WTC11 (cell line): ENCODE measurements at regions not wholly inside any gene's neighbourhood (a gene's known extent, or its start where the extent isn't known, plus 50 kb on each side); places are given as distances from the start of the nearest gene placed in this dataset.

Source experiments
- ATAC-seq: fragments of 200-7000 bp; cut with Tn5 transposase; 2 replicates; pipeline ENCODE4 v1.10.0; 2021; ENCODE audit warnings: mild to moderate bottlenecking, moderate library complexity
- CTCF ChIA-PET: fragments of 300-600 bp; sonication (Branson Sonifier 250); formaldehyde crosslinking; loops from one replicate; lab custom pipeline; 2021; ENCODE audit warnings: antibody characterized with exemption; lab: Charles Lee
- POLR2A ChIA-PET: fragments of 350-600 bp; sonication (Branson Sonifier 250); formaldehyde crosslinking; loops from one replicate; lab custom pipeline; 2021; ENCODE audit warnings: antibody characterized with exemption; lab: Charles Lee
- DNase-seq: peaks from one replicate; pipeline ENCODE4 v3.0.0; 2021; ENCODE audit warnings: low spot score
- H3K27ac Mint-ChIP-seq: 2 replicates; pipeline ENCODE4 v1.8.0; 2021; ENCODE audit warnings: mixed read lengths
- H3K27me3 Mint-ChIP-seq: 2 replicates; pipeline ENCODE4 v1.8.0; 2021; ENCODE audit warnings: low read depth, mild to moderate bottlenecking, moderate library complexity, mixed read lengths
- H3K36me3 Mint-ChIP-seq: 2 replicates; pipeline ENCODE4 v1.8.0; 2021; ENCODE audit warnings: mixed read lengths
- H3K4me1 Mint-ChIP-seq: 2 replicates; pipeline ENCODE4 v1.8.0; 2022; ENCODE audit warnings: mixed read lengths
- H3K4me3 Mint-ChIP-seq: 2 replicates; pipeline ENCODE4 v1.8.0; 2021; ENCODE audit warnings: mild to moderate bottlenecking, moderate library complexity, mixed read lengths
- H3K9me3 Mint-ChIP-seq: 2 replicates; pipeline ENCODE4 v1.8.0; 2021; ENCODE audit warnings: mixed read lengths
- IRF2 ChIP-seq: sonication (generic); formaldehyde crosslinking; IDR thresholded peaks from 2 replicates; pipeline ENCODE4 v1.8.0; 2022; ENCODE audit warnings: low read depth, missing genetic modification reagents, borderline replicate concordance
- MXD4 ChIP-seq: fragments of 250-450 bp; sonication (Bioruptor Pico); IDR thresholded peaks from 2 replicates; pipeline ENCODE4 v1.8.0; 2021; ENCODE audit warnings: mild to moderate bottlenecking, moderate library complexity, borderline replicate concordance
- MYBL2 ChIP-seq: sonication (generic); formaldehyde crosslinking; IDR thresholded peaks from 2 replicates; pipeline ENCODE4 v1.8.1; 2023; ENCODE audit warnings: mild to moderate bottlenecking, moderate library complexity, missing genetic modification reagents
- RORB ChIP-seq: fragments of 250-450 bp; sonication (Bioruptor Pico); IDR thresholded peaks from 2 replicates; pipeline ENCODE4 v1.9.0; 2021; ENCODE audit warnings: mild to moderate bottlenecking
- SP1 ChIP-seq: sonication (generic); formaldehyde crosslinking; conservative IDR thresholded peaks from 2 replicates; pipeline ENCODE4 v1.8.1; 2022; ENCODE audit warnings: missing genetic modification reagents
- TCF7 ChIP-seq: sonication (generic); formaldehyde crosslinking; IDR thresholded peaks from 2 replicates; pipeline ENCODE4 v1.8.0; 2022; ENCODE audit warnings: mild to moderate bottlenecking, low read depth, missing genetic modification reagents, moderate library complexity
- TEAD1 ChIP-seq: sonication (generic); formaldehyde crosslinking; IDR thresholded peaks from 2 replicates; pipeline ENCODE4 v1.8.0; 2022; ENCODE audit warnings: mild to moderate bottlenecking, missing genetic modification reagents
- ZNF396 ChIP-seq: fragments of 250-450 bp; sonication (Bioruptor Pico); IDR thresholded peaks from 2 replicates; pipeline ENCODE4 v1.8.0; 2021; ENCODE audit warnings: mild to moderate bottlenecking, moderate library complexity, borderline replicate concordance
- ZNF671 ChIP-seq: fragments of 250-450 bp; sonication (Bioruptor Pico); IDR thresholded peaks from 2 replicates; pipeline ENCODE4 v1.8.0; 2021; ENCODE audit warnings: mild to moderate bottlenecking
- TF ChIP-seq, protein P1 (sequence below): fragments of 250-450 bp; sonication (Bioruptor Pico); IDR thresholded peaks from 2 replicates; pipeline ENCODE4 v1.9.0; 2021; ENCODE audit warnings: mild to moderate bottlenecking, borderline replicate concordance
- TF ChIP-seq, protein P2 (sequence below): sonication (generic); formaldehyde crosslinking; conservative IDR thresholded peaks from 2 replicates; pipeline ENCODE4 v1.8.1; 2023; ENCODE audit warnings: mild to moderate bottlenecking, low read depth, missing genetic modification reagents, moderate library complexity
- TF ChIP-seq, protein P3 (sequence below): fragments of 250-450 bp; sonication (Bioruptor Pico); conservative IDR thresholded peaks from 2 replicates; pipeline ENCODE4 v1.9.0; 2021; ENCODE audit warnings: mild to moderate bottlenecking
- TF ChIP-seq, protein P4 (sequence below): sonication (generic); formaldehyde crosslinking; IDR thresholded peaks from 2 replicates; pipeline ENCODE4 v1.8.1; 2023; ENCODE audit warnings: mild to moderate bottlenecking, missing genetic modification reagents, moderate library complexity
- TF ChIP-seq, protein P5 (sequence below): sonication (generic); formaldehyde crosslinking; IDR thresholded peaks from 2 replicates; pipeline ENCODE4 v1.8.1; 2023; ENCODE audit warnings: mild to moderate bottlenecking, missing genetic modification reagents, moderate library complexity

DNA sequence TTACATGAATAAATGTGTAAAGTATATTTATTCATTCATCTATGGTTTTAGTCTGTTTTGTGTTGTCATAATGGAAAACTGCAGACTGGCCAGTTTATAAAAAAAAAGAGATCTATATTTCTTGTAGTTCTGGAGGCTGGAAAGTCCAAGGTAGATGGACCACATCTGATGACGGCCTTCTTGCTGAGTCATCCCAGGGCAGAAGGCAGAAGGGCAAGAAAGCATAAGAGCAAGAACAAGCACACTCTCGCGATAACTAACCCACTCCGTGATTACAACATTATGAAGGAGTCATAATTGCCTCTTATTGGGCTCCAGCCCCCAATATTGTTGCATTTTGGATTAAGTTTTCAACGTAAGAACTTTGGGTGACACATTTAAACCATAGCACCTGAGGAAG lies 180.4 kb upstream of the DAB2 start:
- no peaks in the 10 kb centered on the region for H3K27me3 Mint-ChIP-seq
- H3K27ac Mint-ChIP-seq: no peak overlapping the region
- no peak overlapping the region for H3K4me3 Mint-ChIP-seq
- DNase-seq (no peak), ATAC-seq (no peak)
- no peaks in the 10 kb centered on the region for H3K36me3 Mint-ChIP-seq
- no peaks in the 10 kb centered on the region for H3K4me1 Mint-ChIP-seq
- H3K9me3 Mint-ChIP-seq: peaks cover 4% of the 10 kb centered on the region
- CTCF ChIA-PET: no interaction called here
- POLR2A ChIA-PET: no interaction called here
- TF ChIP-seq SP1 (CRISPR knock-in tag) (no peak), MYBL2 (CRISPR knock-in tag) (no peak), TEAD1 (CRISPR knock-in tag) (no peak), ZNF671 (CRISPR knock-in tag) (no peak), ZNF396 (no peak), TCF7 (CRISPR knock-in tag) (no peak), MXD4 (CRISPR knock-in tag) (no peak), RORB (no peak)
- TF ChIP-seq, protein P1, sequence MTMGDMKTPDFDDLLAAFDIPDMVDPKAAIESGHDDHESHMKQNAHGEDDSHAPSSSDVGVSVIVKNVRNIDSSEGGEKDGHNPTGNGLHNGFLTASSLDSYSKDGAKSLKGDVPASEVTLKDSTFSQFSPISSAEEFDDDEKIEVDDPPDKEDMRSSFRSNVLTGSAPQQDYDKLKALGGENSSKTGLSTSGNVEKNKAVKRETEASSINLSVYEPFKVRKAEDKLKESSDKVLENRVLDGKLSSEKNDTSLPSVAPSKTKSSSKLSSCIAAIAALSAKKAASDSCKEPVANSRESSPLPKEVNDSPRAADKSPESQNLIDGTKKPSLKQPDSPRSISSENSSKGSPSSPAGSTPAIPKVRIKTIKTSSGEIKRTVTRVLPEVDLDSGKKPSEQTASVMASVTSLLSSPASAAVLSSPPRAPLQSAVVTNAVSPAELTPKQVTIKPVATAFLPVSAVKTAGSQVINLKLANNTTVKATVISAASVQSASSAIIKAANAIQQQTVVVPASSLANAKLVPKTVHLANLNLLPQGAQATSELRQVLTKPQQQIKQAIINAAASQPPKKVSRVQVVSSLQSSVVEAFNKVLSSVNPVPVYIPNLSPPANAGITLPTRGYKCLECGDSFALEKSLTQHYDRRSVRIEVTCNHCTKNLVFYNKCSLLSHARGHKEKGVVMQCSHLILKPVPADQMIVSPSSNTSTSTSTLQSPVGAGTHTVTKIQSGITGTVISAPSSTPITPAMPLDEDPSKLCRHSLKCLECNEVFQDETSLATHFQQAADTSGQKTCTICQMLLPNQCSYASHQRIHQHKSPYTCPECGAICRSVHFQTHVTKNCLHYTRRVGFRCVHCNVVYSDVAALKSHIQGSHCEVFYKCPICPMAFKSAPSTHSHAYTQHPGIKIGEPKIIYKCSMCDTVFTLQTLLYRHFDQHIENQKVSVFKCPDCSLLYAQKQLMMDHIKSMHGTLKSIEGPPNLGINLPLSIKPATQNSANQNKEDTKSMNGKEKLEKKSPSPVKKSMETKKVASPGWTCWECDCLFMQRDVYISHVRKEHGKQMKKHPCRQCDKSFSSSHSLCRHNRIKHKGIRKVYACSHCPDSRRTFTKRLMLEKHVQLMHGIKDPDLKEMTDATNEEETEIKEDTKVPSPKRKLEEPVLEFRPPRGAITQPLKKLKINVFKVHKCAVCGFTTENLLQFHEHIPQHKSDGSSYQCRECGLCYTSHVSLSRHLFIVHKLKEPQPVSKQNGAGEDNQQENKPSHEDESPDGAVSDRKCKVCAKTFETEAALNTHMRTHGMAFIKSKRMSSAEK: no peak
- TF ChIP-seq, protein P2, sequence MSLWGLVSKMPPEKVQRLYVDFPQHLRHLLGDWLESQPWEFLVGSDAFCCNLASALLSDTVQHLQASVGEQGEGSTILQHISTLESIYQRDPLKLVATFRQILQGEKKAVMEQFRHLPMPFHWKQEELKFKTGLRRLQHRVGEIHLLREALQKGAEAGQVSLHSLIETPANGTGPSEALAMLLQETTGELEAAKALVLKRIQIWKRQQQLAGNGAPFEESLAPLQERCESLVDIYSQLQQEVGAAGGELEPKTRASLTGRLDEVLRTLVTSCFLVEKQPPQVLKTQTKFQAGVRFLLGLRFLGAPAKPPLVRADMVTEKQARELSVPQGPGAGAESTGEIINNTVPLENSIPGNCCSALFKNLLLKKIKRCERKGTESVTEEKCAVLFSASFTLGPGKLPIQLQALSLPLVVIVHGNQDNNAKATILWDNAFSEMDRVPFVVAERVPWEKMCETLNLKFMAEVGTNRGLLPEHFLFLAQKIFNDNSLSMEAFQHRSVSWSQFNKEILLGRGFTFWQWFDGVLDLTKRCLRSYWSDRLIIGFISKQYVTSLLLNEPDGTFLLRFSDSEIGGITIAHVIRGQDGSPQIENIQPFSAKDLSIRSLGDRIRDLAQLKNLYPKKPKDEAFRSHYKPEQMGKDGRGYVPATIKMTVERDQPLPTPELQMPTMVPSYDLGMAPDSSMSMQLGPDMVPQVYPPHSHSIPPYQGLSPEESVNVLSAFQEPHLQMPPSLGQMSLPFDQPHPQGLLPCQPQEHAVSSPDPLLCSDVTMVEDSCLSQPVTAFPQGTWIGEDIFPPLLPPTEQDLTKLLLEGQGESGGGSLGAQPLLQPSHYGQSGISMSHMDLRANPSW (CRISPR knock-in tag): no peak
- TF ChIP-seq, protein P3, sequence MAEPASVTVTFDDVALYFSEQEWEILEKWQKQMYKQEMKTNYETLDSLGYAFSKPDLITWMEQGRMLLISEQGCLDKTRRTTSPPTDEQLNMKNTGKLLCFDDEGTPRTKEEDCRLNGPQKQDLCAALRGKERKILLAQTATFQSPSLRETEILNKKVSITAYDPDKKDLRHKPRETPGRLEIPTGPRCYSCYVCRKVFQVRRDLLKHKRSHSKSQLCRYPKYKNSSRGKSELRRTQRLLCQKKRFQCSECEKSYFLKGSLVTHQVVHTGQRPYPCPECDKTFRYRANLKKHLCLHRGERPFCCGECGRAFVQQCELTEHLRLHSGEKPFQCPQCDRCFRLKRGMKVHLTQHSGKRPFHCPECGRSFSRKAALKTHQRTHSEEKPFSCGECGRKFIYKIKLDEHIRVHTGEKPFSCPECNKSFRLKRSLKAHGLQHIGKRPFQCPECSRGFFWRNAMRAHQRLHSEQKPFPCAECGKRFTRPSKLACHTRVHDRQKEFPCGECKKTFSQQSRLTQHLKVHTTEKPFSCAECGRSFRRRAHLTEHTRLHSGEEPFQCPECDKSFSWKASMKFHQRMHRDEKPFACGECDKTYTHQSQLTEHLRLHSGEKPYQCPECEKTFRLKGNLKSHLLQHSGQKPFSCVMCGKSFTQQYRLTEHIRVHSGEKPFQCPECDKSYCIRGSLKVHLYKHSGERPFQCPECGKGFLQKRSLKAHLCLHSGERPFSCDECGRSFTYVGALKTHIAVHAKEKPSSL (CRISPR knock-in tag): no peak

DNA sequence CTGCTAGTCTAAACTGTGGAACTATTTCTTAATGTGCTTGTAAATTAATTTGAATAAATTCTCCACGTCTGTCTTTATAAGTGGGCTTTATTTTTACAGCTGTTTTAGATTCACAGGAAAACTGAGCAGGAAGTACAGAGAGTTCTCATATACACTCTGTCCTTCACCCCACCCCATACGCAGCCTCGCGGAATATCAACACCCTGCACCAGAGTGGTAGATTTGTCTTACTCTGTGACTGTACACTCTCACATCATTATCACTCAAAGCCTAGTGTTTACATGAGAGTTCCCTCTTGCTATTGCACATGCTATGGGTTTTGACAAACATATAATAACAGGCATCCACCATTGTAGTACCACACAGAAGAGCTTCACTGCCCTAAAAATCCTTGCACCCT lies 179.7 kb upstream of the DAB2 start:
- ChIA-PET CTCF (no interaction called here), POLR2A (no interaction called here)
- no peak for TF ChIP-seq IRF2 (CRISPR knock-in tag)
- TF ChIP-seq, protein P4, sequence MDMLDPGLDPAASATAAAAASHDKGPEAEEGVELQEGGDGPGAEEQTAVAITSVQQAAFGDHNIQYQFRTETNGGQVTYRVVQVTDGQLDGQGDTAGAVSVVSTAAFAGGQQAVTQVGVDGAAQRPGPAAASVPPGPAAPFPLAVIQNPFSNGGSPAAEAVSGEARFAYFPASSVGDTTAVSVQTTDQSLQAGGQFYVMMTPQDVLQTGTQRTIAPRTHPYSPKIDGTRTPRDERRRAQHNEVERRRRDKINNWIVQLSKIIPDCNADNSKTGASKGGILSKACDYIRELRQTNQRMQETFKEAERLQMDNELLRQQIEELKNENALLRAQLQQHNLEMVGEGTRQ: no peak
- TF ChIP-seq, protein P5, sequence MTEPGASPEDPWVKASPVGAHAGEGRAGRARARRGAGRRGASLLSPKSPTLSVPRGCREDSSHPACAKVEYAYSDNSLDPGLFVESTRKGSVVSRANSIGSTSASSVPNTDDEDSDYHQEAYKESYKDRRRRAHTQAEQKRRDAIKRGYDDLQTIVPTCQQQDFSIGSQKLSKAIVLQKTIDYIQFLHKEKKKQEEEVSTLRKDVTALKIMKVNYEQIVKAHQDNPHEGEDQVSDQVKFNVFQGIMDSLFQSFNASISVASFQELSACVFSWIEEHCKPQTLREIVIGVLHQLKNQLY (CRISPR knock-in tag): no peak
- ATAC-seq: no peak
- no peaks in the 10 kb centered on the region for H3K36me3 Mint-ChIP-seq
- H3K4me1 Mint-ChIP-seq: no peaks in the 10 kb centered on the region
- no peak overlapping the region for H3K4me3 Mint-ChIP-seq
- no peak for DNase-seq
- H3K27ac Mint-ChIP-seq: no peak overlapping the region
- H3K9me3 Mint-ChIP-seq: peaks cover 4% of the 10 kb centered on the region
- no peaks in the 10 kb centered on the region for H3K27me3 Mint-ChIP-seq
